ENCODE measurements at regions not wholly inside any gene's neighbourhood (a gene's known extent, or its start where the extent isn't known, plus 50 kb on each side); places are given as distances from the start of the nearest gene placed in this dataset.
"Not testable (repeated sequence)": the region's sequence is repeated elsewhere in the genome, so short reads cannot be mapped to it uniquely, and the experiment has no call there.

DNA sequence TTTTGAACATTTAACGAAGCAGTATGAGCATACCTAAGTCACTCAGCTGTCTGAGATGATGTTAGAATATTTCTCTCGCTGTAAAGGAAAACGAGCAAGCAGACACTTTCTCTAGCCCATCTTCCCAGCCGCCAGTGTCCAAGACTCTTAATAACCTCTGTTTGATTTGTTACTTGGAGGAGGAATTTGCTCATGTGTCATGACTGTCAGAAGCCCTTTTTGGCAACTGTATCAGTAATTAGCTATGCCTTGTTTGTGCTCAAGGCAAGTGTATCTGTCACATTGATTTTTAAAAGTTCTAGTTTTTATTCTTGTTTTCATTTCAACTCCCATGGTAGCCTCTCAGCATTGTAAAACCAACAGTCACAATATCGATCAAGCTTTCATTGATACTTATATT lies 828.4 kb upstream of the SLC10A2 start:
- TF ChIP-seq, protein P1, sequence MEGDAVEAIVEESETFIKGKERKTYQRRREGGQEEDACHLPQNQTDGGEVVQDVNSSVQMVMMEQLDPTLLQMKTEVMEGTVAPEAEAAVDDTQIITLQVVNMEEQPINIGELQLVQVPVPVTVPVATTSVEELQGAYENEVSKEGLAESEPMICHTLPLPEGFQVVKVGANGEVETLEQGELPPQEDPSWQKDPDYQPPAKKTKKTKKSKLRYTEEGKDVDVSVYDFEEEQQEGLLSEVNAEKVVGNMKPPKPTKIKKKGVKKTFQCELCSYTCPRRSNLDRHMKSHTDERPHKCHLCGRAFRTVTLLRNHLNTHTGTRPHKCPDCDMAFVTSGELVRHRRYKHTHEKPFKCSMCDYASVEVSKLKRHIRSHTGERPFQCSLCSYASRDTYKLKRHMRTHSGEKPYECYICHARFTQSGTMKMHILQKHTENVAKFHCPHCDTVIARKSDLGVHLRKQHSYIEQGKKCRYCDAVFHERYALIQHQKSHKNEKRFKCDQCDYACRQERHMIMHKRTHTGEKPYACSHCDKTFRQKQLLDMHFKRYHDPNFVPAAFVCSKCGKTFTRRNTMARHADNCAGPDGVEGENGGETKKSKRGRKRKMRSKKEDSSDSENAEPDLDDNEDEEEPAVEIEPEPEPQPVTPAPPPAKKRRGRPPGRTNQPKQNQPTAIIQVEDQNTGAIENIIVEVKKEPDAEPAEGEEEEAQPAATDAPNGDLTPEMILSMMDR (IDR thresholded peaks at IDR 0.05), result no peak
- no peak for TF ChIP-seq POLR2A (IDR thresholded peaks at IDR 0.05)
- Histone ChIP-seq H3K9me3 (no peaks in the 10 kb centered on the region), H3K4me3 (no peak overlapping the region), H3K36me3 (replicated peaks in 1 of 2; ENCODE audit: insufficient read depth in 1 of 2, low read depth in 2 of 2) (no peaks in the 10 kb centered on the region), H3K4me1 (no peaks in the 10 kb centered on the region), H3K27ac (no peak overlapping the region), H3K27me3 (no peaks in the 10 kb centered on the region)
- ATAC-seq (no peak), DNase-seq (no peak)
- intact Hi-C loops (cut with DNase I), result no loop called here
- WGBS, 2 donors, result 64 to 81% methylated on average over 5 of the region's 5 CpGs

DNA sequence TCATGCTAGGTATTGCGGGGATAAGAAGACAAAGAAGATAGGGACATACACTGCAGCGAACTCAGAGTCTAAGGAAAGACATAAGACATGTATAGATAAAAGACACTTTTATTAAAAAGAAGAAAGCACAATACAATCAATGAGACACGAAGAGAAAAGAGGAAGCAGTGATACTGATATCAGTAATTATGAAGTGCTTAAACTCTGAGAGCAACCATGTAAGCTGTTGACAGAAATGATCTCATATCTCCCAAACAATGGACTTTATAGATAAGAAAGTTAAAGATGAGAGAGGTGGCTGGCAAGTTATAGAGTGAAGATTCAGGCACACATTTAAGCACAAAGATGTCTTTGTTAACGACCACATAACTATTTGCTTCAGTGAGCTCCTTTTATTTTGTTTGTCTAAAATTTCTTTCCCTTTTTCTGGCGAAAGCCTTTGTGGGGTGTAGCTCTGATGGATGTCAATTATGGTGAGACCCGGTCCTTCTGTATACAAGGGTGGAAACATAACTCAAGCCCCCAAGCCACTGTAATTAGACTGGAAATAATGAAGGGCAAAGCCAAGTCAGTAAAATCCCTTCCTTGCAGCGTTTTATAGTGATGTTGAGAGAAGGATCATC lies 818.0 kb upstream of the SLC10A2 start:
- H3K27ac ChIP-seq, result no peak overlapping the region
- TF ChIP-seq POLR2A (IDR thresholded peaks at IDR 0.05), result no peak
- TF ChIP-seq, protein P1 (IDR thresholded peaks at IDR 0.05), result no peak
- ATAC-seq, result no peak
- no peaks in the 10 kb centered on the region for H3K9me3 ChIP-seq
- intact Hi-C loops (cut with DNase I), result no loop called here
- H3K4me1 ChIP-seq, result no peaks in the 10 kb centered on the region
- no peak overlapping the region for H3K4me3 ChIP-seq
- no peak for DNase-seq
- H3K27me3 ChIP-seq, result no peaks in the 10 kb centered on the region
- H3K36me3 ChIP-seq (replicated peaks in 1 of 2; ENCODE audit: insufficient read depth in 1 of 2, low read depth in 2 of 2), result no peaks in the 10 kb centered on the region
- WGBS, 2 donors, result 47 to 53% methylated on average over 7 of the region's 7 CpGs

DNA sequence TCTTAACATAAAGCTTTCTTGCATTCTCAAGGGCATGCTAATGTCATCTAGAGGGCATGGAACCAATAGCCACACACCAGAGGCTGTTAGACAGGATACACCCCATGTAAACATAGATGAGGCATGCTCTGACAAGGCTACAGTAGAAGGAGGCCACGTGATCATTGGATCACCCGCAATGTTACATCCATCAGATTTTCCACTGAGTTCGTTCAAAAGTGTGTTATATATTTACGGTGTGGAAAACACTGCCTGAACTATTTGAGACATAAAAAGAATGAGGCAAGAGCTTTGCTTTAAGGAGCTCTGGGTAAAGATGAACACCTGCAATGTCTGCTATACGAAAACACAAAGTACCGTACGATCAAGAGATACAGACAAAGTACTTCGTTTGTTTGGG lies 817.5 kb upstream of the SLC10A2 start:
- ATAC-seq, result no peak

DNA sequence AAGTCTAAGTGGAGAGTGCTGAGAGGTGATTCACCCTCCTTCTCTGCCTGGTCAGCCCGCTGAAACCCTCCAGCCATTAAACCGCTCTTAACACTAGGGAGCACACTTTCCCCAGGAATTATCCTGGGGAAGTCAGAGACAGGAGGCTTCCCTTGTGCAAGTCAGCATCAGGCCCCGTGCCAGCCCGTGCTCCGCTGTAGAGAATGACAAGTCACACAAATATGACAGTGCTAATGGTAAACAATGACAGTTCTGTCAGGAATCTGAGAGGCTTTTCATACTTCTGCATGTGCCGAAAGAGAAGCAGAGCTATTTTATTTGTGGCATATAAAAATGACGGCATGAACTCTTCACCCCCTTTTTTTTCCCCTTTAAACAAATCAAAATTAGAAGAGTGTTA lies 816.9 kb upstream of the SLC10A2 start:
- Histone ChIP-seq H3K36me3 (replicated peaks in 1 of 2; ENCODE audit: insufficient read depth in 1 of 2, low read depth in 2 of 2) (no peaks in the 10 kb centered on the region), H3K9me3 (no peaks in the 10 kb centered on the region), H3K27me3 (no peaks in the 10 kb centered on the region), H3K27ac (peak overlapping the region in 1 of 4 donors; percentile 14), H3K4me3 (no peak overlapping the region), H3K4me1 (no peaks in the 10 kb centered on the region)
- no peak for TF ChIP-seq POLR2A (IDR thresholded peaks at IDR 0.05)
- TF ChIP-seq, protein P1 (IDR thresholded peaks at IDR 0.05), result peak; percentile 25 to 80 (median 73)
- WGBS, 2 donors, result 1 to 2% methylated on average over 7 of the region's 7 CpGs
- DNase-seq (peak; percentile 82 to 89 (median 84)), ATAC-seq (peak; percentile 98)
- intact Hi-C loops (cut with DNase I), result no loop called here

More for the DNA sequence above, 817.5 kb upstream of the SLC10A2 start:
- Histone ChIP-seq H3K4me1 (no peaks in the 10 kb centered on the region), H3K27ac (peak overlapping the region in 1 of 4 donors; percentile 14), H3K4me3 (no peak overlapping the region), H3K27me3 (no peaks in the 10 kb centered on the region), H3K36me3 (replicated peaks in 1 of 2; ENCODE audit: insufficient read depth in 1 of 2, low read depth in 2 of 2) (no peaks in the 10 kb centered on the region), H3K9me3 (no peaks in the 10 kb centered on the region)
- WGBS, 2 donors, result 54 to 66% methylated on average over 8 of the region's 8 CpGs
- no peak for DNase-seq
- intact Hi-C loops (cut with DNase I), result no loop called here
- TF ChIP-seq, protein P1 (IDR thresholded peaks at IDR 0.05), result no peak
- no peak for TF ChIP-seq POLR2A (IDR thresholded peaks at IDR 0.05)

DNA sequence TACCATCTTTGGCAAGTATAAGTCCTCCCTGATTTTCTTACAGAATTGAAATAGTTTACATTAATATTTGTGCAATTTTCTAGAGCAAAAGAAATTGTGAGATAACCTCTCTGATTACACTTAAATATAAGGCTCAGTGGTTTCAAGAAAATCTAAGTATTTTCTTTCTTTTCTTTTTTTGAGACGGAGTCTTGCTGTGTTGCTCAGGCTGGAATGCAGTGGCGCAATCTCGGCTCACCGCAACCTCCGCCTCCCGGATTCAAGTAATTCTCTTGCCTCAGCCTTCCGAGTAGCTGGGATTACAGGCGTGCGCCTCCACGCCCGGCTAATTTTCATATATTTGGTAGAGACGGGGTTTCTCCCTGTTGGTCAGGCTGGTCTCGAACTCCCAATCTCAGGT lies 813.9 kb upstream of the SLC10A2 start:
- H3K27me3 ChIP-seq; ATAC-seq; H3K4me1 ChIP-seq; DNase-seq; H3K36me3 ChIP-seq (replicated peaks in 1 of 2; ENCODE audit: insufficient read depth in 1 of 2, low read depth in 2 of 2); H3K4me3 ChIP-seq; intact Hi-C loops (cut with DNase I); H3K9me3 ChIP-seq; H3K27ac ChIP-seq: not testable (repeated sequence)
- WGBS, 2 donors, result 82 to 89% methylated on average over 13 of the region's 13 CpGs
